ENCODE measurements at regions not wholly inside any gene's neighbourhood (a gene's known extent, or its start where the extent isn't known, plus 50 kb on each side); places are given as distances from the start of the nearest gene placed in this dataset.

GRCh38 chr1:114290341-114290740, 136.7 kb upstream of the SYT6 start:
- DNase-seq (ENCODE audit: extremely low read depth, low read depth), result no peak
- H3K4me3 ChIP-seq (replicated peaks; ENCODE audit: low read depth, low read length), result no peak overlapping the region
- no peak for TF ChIP-seq CTCF (IDR thresholded peaks at IDR 0.05; ENCODE audit: low read depth, low read length, missing control alignments)

GRCh38 chr1:114289824-114290223, 136.2 kb upstream of the SYT6 start:
- no peak for DNase-seq (ENCODE audit: extremely low read depth, low read depth)
- TF ChIP-seq CTCF (IDR thresholded peaks at IDR 0.05; ENCODE audit: low read depth, low read length, missing control alignments), result no peak
- no peak overlapping the region for H3K4me3 ChIP-seq (replicated peaks; ENCODE audit: low read depth, low read length)

- no peak for DNase-seq (ENCODE audit: extremely low read depth, low read depth)
- no peak overlapping the region for H3K4me3 ChIP-seq (replicated peaks; ENCODE audit: low read depth, low read length)
- TF ChIP-seq CTCF (IDR thresholded peaks at IDR 0.05; ENCODE audit: low read depth, low read length, missing control alignments), result no peak
These were observed 135.6 kb upstream of the SYT6 start for GRCh38 chr1:114289306-114289705.

GRCh38 chr1:114286960-114287359, 133.3 kb upstream of the SYT6 start:
- no peak for TF ChIP-seq CTCF (IDR thresholded peaks at IDR 0.05; ENCODE audit: low read depth, low read length, missing control alignments)

GRCh38 chr1:114286179-114286578, 132.5 kb upstream of the SYT6 start:
- DNase-seq (ENCODE audit: extremely low read depth, low read depth), result no peak
- no peak for TF ChIP-seq CTCF (IDR thresholded peaks at IDR 0.05; ENCODE audit: low read depth, low read length, missing control alignments)
- no peak overlapping the region for H3K4me3 ChIP-seq (replicated peaks; ENCODE audit: low read depth, low read length)

More at GRCh38 chr1:114286960-114287359, 133.3 kb upstream of the SYT6 start:
- H3K4me3 ChIP-seq (replicated peaks; ENCODE audit: low read depth, low read length), result no peak overlapping the region
- no peak for DNase-seq (ENCODE audit: extremely low read depth, low read depth)

GRCh38 chr1:114282751-114283403, 129.2 kb upstream of the SYT6 start:
- peak; percentile 82 for DNase-seq (ENCODE audit: extremely low read depth, low read depth)
- no peak overlapping the region for H3K4me3 ChIP-seq (replicated peaks; ENCODE audit: low read depth, low read length)
- TF ChIP-seq CTCF (IDR thresholded peaks at IDR 0.05; ENCODE audit: low read depth, low read length, missing control alignments), result peak; percentile 93

GRCh38 chr1:114278911-114279310, 125.2 kb upstream of the SYT6 start:
- no peak overlapping the region for H3K4me3 ChIP-seq (replicated peaks; ENCODE audit: low read depth, low read length)
- no peak for TF ChIP-seq CTCF (IDR thresholded peaks at IDR 0.05; ENCODE audit: low read depth, low read length, missing control alignments)
- no peak for DNase-seq (ENCODE audit: extremely low read depth, low read depth)
